DND-41 (cell line): ENCODE measurements at regions not wholly inside any gene's neighbourhood (a gene's known extent, or its start where the extent isn't known, plus 50 kb on each side); places are given as distances from the start of the nearest gene placed in this dataset.

Source experiments
- EZH2 ChIP-seq: IDR thresholded peaks from 3 replicates; pipeline ENCODE4 v1.6.1; 2012; ENCODE audit warnings: borderline replicate concordance, low read depth, mild to moderate bottlenecking, moderate library complexity, low read length, inconsistent platforms; ENCODE audit not compliant: severe bottlenecking
- TF ChIP-seq, protein P1 (sequence below): IDR thresholded peaks from 2 replicates; pipeline ENCODE4 v1.5.1; 2012; ENCODE audit warnings: borderline replicate concordance, low read length, moderate library complexity, mild to moderate bottlenecking; ENCODE audit not compliant: poor library complexity, severe bottlenecking; ENCODE audit errors: extremely low read depth

DNA sequence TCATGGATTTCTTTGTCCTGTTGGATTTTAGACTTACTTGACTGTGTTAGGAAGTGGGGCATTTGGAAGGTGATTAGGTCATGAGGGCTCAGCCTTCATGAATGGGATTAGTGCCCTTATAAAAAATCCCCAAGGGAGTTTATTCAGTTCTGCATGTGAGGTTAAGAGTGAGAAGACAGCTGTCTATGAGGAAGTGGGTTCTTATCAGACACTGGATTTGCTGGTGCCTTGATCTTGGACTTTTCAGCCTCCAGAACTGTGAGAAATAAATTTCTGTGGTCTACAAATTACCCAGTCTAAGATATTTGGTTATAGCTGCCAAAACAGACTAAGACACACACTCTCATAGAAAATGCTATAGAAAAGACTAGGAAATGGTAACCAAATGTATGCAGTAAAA, 724.7 kb upstream of the FZD8 start:
- TF ChIP-seq, protein P1, sequence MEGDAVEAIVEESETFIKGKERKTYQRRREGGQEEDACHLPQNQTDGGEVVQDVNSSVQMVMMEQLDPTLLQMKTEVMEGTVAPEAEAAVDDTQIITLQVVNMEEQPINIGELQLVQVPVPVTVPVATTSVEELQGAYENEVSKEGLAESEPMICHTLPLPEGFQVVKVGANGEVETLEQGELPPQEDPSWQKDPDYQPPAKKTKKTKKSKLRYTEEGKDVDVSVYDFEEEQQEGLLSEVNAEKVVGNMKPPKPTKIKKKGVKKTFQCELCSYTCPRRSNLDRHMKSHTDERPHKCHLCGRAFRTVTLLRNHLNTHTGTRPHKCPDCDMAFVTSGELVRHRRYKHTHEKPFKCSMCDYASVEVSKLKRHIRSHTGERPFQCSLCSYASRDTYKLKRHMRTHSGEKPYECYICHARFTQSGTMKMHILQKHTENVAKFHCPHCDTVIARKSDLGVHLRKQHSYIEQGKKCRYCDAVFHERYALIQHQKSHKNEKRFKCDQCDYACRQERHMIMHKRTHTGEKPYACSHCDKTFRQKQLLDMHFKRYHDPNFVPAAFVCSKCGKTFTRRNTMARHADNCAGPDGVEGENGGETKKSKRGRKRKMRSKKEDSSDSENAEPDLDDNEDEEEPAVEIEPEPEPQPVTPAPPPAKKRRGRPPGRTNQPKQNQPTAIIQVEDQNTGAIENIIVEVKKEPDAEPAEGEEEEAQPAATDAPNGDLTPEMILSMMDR: no peak
- TF ChIP-seq EZH2: no peak
